HCEC 1CT (cell line): ENCODE measurements at regions not wholly inside any gene's neighbourhood (a gene's known extent, or its start where the extent isn't known, plus 50 kb on each side); places are given as distances from the start of the nearest gene placed in this dataset.
"Not testable (repeated sequence)": the region's sequence is repeated elsewhere in the genome, so short reads cannot be mapped to it uniquely, and the experiment has no call there.

Source experiments
- DNase-seq: peaks from one replicate; pipeline ENCODE4 v3.0.0-alpha.2; 2017

DNA sequence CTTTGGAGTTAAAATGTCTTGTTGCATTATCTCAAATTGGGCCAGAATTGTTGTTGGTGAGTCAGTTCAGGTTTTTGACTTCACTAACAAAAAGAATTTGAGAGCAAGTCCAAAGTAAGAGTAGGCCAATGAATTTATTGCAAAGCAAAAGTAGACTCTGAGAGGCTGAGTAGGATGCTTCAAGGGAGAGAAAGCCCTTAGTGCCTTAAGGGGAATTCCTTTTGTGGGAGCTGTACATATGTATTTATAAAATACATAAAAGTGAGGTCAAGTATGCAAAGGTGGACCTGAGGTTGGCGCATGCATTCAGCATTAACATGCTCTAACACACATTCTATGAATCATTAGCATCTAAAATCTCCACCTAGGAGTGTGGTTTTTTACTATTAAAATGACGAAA is 565.4 kb downstream of the GRXCR1 start:
- DNase-seq: no peak

GRCh38 chr4:43458293-43458692 is 565.8 kb downstream of the GRXCR1 start:
- DNase-seq: no peak

DNA sequence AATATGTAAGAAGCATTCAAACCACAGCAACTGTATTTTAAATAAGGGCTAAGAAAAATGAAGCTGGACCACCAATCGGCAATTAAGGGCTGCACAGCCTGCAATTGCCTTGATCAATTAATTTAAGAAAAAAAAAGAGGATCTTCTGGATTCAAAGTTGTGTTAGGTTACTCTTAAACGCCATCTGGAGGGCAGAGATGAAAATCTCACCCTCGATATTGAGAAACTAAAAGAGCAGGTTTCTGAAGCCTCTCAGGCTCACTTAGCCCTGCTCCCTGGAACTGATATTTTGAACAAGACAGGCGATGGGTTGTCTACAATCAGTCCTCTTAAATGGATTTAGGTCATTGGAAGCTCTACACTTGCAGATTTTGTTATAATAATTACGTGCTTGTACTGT is 579.4 kb downstream of the GRXCR1 start:
- DNase-seq: no peak

DNA sequence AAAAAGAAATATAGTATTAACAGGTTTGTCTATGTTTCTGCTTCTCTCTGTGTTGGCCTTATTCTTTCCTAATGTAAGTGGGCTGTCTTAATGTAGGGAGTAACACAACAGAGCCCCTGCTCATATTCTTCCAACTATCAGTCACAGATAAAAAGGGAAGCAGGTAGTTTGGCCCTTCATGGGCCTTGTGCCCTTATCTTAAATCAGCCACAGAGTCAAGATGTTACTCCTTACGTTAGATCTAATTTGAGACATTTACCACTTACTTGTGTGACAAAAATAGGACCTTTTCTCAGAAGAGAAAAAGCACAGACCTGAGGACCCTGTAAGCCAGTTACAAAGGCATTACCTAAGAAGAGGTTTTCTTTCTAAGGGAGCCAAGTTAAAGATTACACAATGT is 589.0 kb downstream of the GRXCR1 start:
- DNase-seq: no peak

DNA sequence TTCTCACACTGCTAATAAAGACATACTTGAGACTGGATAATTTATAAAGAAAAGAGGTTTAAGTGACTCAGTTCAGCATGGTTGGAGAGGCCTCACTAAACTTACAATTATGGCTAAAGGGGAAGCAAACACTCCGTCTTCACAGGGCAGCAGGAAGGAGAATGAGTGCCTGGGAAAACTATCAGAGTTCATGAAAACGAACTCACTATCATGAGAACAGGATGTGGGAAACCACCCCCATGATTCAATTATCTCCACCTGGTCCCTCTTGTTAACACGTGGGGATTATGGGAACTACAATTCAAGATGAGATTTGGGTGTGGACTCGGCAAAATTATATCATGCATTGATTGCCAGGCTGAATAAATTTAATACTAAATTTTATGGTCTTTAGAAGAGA is 592.7 kb downstream of the GRXCR1 start:
- DNase-seq: no peak

DNA sequence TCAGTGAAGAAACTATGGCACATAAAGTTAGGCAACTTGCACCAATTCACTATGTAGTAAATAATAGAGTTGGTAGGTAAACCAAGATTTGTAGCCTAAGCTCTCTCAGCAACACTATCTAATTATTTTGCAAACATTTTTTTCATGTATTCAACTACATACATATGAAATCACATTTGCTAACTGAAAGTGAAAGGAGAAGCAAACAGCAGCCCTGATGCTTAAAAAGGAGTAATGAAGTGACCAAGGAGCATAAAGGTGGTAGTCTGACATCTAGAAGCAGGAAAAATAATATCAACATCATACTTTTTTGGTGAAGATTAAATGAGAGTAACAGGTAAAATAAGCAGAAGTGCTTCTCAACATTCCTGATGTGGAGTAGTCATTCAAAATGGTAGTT is 603.7 kb downstream of the GRXCR1 start:
- DNase-seq: no peak

GRCh38 chr4:43496602-43497001 is 604.1 kb downstream of the GRXCR1 start:
- DNase-seq: no peak

DNA sequence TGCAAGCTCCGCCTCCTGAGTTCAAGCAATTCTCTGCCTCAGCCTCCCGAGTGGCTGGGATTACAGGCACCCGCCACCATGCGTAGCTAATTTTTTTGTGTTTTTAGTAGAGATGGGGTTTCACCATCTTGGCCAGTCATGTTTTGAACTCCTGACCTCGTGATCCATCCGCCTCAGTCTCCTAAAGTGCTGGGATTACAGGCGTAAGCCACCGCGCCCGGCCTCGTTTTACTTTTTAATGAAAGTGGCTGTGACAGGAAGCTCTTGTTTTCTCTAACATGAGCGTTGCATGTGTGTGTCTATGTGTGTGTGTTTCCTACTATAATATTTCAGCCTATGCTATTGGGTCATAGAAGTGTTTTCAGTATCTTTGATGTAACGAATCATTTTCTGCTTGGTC is 613.3 kb downstream of the GRXCR1 start:
- DNase-seq: not testable (repeated sequence)

- DNase-seq: no peak
Measured at GRCh38 chr4:43512253-43512652, 619.7 kb downstream of the GRXCR1 start.

GRCh38 chr4:43525646-43526045 is 633.1 kb downstream of the GRXCR1 start:
- no peak for DNase-seq

GRCh38 chr4:43547561-43547960 is 655.0 kb downstream of the GRXCR1 start:
- no peak for DNase-seq

DNA sequence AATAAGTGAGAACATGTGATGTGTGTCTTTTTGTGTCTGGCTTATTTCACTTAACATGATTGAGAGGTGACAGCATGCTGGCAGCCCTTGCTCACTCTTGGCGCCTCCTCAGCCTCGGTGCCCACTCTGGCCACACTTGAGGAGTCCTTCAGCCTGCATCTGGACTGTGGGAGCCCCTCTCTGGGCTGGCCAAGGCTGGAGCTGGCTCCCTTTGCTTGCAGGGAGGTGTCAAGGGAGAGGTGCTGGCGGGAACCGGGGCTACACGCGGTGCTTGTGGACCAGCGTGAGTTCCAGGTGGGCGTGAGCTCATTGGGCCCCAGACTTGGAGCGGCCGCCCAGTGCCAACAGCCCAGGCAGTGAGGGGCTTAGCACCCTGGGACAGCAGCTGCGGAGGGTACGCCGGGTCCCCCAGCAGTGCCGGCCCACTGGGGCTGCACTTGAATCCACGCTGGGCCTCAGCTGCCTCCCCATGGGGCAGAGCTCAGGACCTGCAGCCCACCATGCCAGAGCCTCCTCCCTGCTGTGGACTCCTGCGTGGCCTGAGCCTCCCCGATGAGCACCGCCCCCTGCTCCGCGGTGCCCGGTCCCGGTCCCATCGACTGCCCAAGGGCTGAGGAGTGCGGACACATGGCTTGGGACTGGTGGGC is 658.6 kb downstream of the GRXCR1 start:
- DNase-seq: no peak

DNA sequence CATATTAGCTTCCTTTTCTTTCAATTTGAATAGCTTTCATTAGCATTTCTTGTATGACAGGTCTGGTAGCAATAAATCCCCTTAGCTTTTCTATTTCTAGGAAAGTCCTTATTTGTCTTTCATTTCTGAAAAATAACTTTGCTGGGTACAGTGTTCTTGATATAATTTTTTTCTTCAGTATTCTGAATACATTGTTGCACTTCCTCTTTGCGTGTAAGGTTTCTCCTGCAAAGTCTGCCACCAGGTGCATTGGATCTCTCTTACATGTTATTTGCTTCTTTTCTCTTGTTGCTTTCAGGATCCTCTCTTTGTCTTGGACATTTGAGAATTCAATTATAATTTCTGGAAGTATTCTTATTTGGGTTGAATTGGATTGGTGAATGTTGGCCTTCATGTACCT is 663.7 kb downstream of the GRXCR1 start:
- no peak for DNase-seq

GRCh38 chr4:43560047-43560446 is 667.5 kb downstream of the GRXCR1 start:
- DNase-seq: no peak

DNA sequence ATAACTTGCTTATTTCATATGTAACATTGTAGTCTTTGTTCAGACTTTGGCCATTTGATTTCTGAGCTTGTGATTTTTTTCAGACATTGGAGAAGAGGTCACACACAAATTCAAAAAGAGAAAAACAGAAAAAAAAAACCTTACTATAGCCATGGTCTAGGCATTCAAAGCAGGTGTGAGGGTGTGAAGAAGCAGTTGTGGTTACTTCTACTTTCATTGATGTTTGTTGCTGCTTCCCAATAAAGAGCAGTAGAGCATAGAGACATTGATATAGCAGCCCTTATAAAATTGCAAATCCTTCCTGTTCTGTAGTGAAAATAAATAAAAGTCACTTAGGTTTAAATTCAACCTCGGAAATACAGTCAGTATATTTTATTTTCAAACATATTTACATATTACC is 671.6 kb downstream of the GRXCR1 start:
- DNase-seq: no peak

GRCh38 chr4:43564591-43564990 is 672.1 kb downstream of the GRXCR1 start:
- no peak for DNase-seq

DNA sequence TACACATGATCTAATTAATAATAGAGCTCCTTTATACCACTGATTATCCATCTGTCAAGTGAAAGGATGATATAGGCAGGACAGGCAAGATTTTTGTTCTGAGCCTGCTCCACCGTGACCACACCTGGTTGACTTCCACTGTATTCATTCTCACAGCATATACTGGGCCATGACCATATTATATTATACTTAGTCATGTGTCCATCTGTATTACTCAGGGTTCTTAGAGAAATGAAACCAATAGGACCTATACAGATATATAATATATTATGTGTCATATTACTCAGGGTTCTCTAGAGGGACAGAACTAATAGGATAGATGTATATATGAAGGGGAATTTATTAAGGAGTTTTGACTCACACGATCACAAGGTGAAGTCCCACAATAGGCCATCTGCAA is 675.1 kb downstream of the GRXCR1 start:
- DNase-seq: no peak

- no peak for DNase-seq
Measured at GRCh38 chr4:43586813-43587212, 694.3 kb downstream of the GRXCR1 start.

DNA sequence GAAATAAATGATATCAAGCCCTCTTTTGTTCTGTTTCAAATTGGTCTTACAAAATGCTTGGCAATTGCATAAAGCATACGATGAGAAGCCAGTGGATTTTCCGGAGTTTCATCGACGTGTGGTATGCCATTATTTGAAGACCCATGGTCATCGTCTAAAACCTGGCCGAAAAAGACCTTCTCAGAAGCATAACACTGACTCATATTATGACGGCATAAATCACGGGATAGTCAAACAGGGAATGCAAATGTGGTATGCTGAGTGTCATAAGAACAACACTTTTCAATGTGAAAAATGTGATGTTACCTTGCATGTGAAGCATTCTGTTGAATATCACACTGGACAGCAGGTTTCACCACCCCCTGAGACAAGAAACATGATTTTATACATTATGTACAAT is 695.2 kb downstream of the GRXCR1 start:
- no peak for DNase-seq

- no peak for DNase-seq
Measured at GRCh38 chr4:43607400-43607799, 714.9 kb downstream of the GRXCR1 start.

GRCh38 chr4:43607827-43608461 is 715.4 kb downstream of the GRXCR1 start:
- no peak for DNase-seq

DNA sequence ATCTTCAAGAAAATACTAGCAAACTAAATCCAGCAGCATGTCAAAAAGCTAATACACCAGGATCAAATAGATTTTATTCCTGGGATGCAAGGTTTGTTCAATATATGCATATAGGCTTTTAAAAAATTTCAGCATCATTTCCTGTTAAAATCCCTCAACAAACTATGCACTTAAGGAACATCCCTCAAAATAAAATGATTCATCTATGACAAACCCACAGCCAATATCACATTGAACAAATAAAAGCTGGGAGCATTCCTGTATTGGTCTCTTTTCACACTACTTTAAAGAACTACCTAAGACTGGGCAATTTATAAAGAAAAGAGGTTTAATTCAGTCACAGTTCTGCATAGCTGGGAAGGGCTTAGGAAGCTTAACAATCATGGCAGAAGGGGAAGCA is 726.7 kb downstream of the GRXCR1 start:
- no peak for DNase-seq

- not testable (repeated sequence) for DNase-seq
Measured at GRCh38 chr4:43637893-43638292, 745.4 kb downstream of the GRXCR1 start.

DNA sequence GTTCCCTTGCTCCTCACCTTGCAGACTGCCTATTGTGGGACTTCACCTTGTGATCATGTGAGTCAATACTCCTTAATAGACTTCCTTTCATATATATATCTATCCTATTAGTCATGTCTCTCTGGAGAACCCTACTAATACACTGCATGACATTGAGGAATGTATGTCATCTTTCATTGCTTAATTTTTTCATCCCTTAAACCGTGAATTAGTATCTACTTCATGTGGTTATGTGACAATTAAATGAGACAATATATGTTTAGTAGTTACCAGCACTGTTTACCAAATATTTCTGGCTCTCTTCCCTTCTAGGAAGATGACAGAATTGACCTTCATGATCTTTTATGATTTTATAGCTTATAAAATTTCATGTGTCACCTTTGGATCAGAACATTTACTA is 759.5 kb downstream of the GRXCR1 start:
- DNase-seq: no peak

GRCh38 chr4:43659547-43659946 is 767.0 kb downstream of the GRXCR1 start:
- DNase-seq: not testable (repeated sequence)
